WTC11 (cell line): ENCODE measurements at regions not wholly inside any gene's neighbourhood (a gene's known extent, or its start where the extent isn't known, plus 50 kb on each side); places are given as distances from the start of the nearest gene placed in this dataset.

Experiments
- ATAC-seq: fragments of 200-7000 bp; cut with Tn5 transposase; 2 replicates; pipeline ENCODE4 v1.10.0; 2021; ENCODE audit warnings: mild to moderate bottlenecking, moderate library complexity
- CTCF ChIA-PET: fragments of 300-600 bp; sonication (Branson Sonifier 250); formaldehyde crosslinking; loops from one replicate; lab custom pipeline; 2021; ENCODE audit warnings: antibody characterized with exemption; lab: Charles Lee
- POLR2A ChIA-PET: fragments of 350-600 bp; sonication (Branson Sonifier 250); formaldehyde crosslinking; loops from one replicate; lab custom pipeline; 2021; ENCODE audit warnings: antibody characterized with exemption; lab: Charles Lee
- DNase-seq: peaks from one replicate; pipeline ENCODE4 v3.0.0; 2021; ENCODE audit warnings: low spot score
- H3K27ac Mint-ChIP-seq: 2 replicates; pipeline ENCODE4 v1.8.0; 2021; ENCODE audit warnings: mixed read lengths
- H3K27me3 Mint-ChIP-seq: 2 replicates; pipeline ENCODE4 v1.8.0; 2021; ENCODE audit warnings: low read depth, mild to moderate bottlenecking, moderate library complexity, mixed read lengths
- H3K36me3 Mint-ChIP-seq: 2 replicates; pipeline ENCODE4 v1.8.0; 2021; ENCODE audit warnings: mixed read lengths
- H3K4me1 Mint-ChIP-seq: 2 replicates; pipeline ENCODE4 v1.8.0; 2022; ENCODE audit warnings: mixed read lengths
- H3K4me3 Mint-ChIP-seq: 2 replicates; pipeline ENCODE4 v1.8.0; 2021; ENCODE audit warnings: mild to moderate bottlenecking, moderate library complexity, mixed read lengths
- H3K9me3 Mint-ChIP-seq: 2 replicates; pipeline ENCODE4 v1.8.0; 2021; ENCODE audit warnings: mixed read lengths
- CREM ChIP-seq: sonication (generic); formaldehyde crosslinking; IDR thresholded peaks from 2 replicates; pipeline ENCODE4 v1.8.1; 2022; ENCODE audit warnings: mild to moderate bottlenecking, missing genetic modification reagents, moderate library complexity
- RELA ChIP-seq: sonication (generic); formaldehyde crosslinking; IDR thresholded peaks from 2 replicates; pipeline ENCODE4 v1.8.1; 2022; ENCODE audit warnings: missing genetic modification reagents, mild to moderate bottlenecking, borderline replicate concordance
- ZNF121 ChIP-seq: sonication (generic); formaldehyde crosslinking; IDR thresholded peaks from 2 replicates; pipeline ENCODE4 v1.8.0; 2023; ENCODE audit warnings: missing genetic modification reagents
- ZNF232 ChIP-seq: sonication (generic); formaldehyde crosslinking; IDR thresholded peaks from 2 replicates; pipeline ENCODE4 v1.8.0; 2022; ENCODE audit warnings: mild to moderate bottlenecking, missing genetic modification reagents
- TF ChIP-seq, protein P1 (sequence below): sonication (generic); formaldehyde crosslinking; IDR thresholded peaks from 2 replicates; pipeline ENCODE4 v1.8.0; 2022; ENCODE audit warnings: missing genetic modification reagents
- TF ChIP-seq, protein P2 (sequence below): sonication (generic); formaldehyde crosslinking; conservative IDR thresholded peaks from 2 replicates; pipeline ENCODE4 v1.8.1; 2023; ENCODE audit warnings: mild to moderate bottlenecking, low read depth, missing genetic modification reagents, moderate library complexity
- TF ChIP-seq, protein P3 (sequence below): fragments of 250-450 bp; sonication (Bioruptor Pico); IDR thresholded peaks from 2 replicates; pipeline ENCODE4 v1.8.0; 2021; ENCODE audit warnings: mild to moderate bottlenecking
- TF ChIP-seq, protein P4 (sequence below): sonication (generic); formaldehyde crosslinking; IDR thresholded peaks from 2 replicates; pipeline ENCODE4 v1.8.1; 2023; ENCODE audit warnings: mild to moderate bottlenecking, missing genetic modification reagents
- TF ChIP-seq, protein P5 (sequence below): fragments of 250-450 bp; sonication (Bioruptor Pico); IDR thresholded peaks from 2 replicates; pipeline ENCODE4 v1.9.0; 2021; ENCODE audit warnings: moderate library complexity, mild to moderate bottlenecking, inconsistent platforms, borderline replicate concordance
- TF ChIP-seq, protein P6 (sequence below): sonication (generic); formaldehyde crosslinking; IDR thresholded peaks from 2 replicates; pipeline ENCODE4 v1.8.1; 2023; ENCODE audit warnings: mild to moderate bottlenecking, missing genetic modification reagents, moderate library complexity
- TF ChIP-seq, protein P7 (sequence below): fragments of 250-450 bp; sonication (Bioruptor Pico); IDR thresholded peaks from 2 replicates; pipeline ENCODE4 v2.1.2; 2022; ENCODE audit warnings: mild to moderate bottlenecking, moderate library complexity
- TF ChIP-seq, protein P8 (sequence below): sonication (generic); formaldehyde crosslinking; IDR thresholded peaks from 2 replicates; pipeline ENCODE4 v1.8.1; 2022; ENCODE audit warnings: low read depth, missing genetic modification reagents, borderline replicate concordance
- TF ChIP-seq, protein P9 (sequence below): sonication (generic); formaldehyde crosslinking; conservative IDR thresholded peaks from 2 replicates; pipeline ENCODE4 v1.8.1; 2022; ENCODE audit warnings: mild to moderate bottlenecking, missing genetic modification reagents

DNA sequence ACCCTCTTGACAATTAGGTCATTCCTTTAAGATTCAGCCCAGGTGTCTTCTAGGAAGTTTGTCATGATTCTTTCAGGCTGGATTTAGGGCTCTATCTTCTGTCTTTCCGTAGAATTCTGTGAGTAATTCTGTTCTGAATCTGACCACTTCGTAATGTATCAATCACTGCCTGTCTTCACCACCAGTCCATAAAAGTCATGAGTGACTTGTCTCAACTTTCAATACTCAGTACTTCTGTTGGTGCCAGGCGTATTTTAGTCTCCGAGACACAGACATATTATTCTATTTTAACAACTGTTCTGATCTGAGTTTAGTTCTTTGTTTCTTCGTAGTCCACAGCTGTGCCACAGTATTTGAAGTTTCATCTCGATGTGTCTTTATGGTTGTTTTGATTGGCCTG is 310.7 kb downstream of the PPARGC1A start (continued):
- TF ChIP-seq, protein P1, sequence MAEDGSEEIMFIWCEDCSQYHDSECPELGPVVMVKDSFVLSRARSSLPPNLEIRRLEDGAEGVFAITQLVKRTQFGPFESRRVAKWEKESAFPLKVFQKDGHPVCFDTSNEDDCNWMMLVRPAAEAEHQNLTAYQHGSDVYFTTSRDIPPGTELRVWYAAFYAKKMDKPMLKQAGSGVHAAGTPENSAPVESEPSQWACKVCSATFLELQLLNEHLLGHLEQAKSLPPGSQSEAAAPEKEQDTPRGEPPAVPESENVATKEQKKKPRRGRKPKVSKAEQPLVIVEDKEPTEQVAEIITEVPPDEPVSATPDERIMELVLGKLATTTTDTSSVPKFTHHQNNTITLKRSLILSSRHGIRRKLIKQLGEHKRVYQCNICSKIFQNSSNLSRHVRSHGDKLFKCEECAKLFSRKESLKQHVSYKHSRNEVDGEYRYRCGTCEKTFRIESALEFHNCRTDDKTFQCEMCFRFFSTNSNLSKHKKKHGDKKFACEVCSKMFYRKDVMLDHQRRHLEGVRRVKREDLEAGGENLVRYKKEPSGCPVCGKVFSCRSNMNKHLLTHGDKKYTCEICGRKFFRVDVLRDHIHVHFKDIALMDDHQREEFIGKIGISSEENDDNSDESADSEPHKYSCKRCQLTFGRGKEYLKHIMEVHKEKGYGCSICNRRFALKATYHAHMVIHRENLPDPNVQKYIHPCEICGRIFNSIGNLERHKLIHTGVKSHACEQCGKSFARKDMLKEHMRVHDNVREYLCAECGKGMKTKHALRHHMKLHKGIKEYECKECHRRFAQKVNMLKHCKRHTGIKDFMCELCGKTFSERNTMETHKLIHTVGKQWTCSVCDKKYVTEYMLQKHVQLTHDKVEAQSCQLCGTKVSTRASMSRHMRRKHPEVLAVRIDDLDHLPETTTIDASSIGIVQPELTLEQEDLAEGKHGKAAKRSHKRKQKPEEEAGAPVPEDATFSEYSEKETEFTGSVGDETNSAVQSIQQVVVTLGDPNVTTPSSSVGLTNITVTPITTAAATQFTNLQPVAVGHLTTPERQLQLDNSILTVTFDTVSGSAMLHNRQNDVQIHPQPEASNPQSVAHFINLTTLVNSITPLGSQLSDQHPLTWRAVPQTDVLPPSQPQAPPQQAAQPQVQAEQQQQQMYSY (CRISPR knock-in tag): no peak
- no peak for TF ChIP-seq CREM (CRISPR knock-in tag)
- TF ChIP-seq, protein P2, sequence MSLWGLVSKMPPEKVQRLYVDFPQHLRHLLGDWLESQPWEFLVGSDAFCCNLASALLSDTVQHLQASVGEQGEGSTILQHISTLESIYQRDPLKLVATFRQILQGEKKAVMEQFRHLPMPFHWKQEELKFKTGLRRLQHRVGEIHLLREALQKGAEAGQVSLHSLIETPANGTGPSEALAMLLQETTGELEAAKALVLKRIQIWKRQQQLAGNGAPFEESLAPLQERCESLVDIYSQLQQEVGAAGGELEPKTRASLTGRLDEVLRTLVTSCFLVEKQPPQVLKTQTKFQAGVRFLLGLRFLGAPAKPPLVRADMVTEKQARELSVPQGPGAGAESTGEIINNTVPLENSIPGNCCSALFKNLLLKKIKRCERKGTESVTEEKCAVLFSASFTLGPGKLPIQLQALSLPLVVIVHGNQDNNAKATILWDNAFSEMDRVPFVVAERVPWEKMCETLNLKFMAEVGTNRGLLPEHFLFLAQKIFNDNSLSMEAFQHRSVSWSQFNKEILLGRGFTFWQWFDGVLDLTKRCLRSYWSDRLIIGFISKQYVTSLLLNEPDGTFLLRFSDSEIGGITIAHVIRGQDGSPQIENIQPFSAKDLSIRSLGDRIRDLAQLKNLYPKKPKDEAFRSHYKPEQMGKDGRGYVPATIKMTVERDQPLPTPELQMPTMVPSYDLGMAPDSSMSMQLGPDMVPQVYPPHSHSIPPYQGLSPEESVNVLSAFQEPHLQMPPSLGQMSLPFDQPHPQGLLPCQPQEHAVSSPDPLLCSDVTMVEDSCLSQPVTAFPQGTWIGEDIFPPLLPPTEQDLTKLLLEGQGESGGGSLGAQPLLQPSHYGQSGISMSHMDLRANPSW (CRISPR knock-in tag): no peak
- TF ChIP-seq, protein P3, sequence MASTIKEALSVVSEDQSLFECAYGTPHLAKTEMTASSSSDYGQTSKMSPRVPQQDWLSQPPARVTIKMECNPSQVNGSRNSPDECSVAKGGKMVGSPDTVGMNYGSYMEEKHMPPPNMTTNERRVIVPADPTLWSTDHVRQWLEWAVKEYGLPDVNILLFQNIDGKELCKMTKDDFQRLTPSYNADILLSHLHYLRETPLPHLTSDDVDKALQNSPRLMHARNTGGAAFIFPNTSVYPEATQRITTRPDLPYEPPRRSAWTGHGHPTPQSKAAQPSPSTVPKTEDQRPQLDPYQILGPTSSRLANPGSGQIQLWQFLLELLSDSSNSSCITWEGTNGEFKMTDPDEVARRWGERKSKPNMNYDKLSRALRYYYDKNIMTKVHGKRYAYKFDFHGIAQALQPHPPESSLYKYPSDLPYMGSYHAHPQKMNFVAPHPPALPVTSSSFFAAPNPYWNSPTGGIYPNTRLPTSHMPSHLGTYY (CRISPR knock-in tag): no peak

DNA sequence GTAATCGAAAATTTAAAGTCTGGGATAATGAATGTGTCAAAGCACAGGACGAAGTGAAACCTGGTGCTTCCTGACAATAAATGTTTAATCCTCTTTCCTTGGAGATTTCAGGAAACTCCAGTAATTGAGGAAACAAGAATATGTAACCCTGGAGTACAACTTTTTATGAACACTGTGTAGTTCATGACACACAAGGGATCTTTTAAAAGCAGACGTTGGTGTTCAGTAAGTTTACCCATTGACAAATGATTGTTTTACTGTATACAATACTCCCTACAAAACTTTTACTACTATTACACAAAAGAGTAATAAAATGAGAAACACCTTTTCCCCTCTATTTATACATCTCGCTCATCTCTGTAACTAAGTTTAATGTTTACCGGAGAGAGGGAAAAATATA is 312.4 kb downstream of the PPARGC1A start:
- CTCF ChIA-PET: no interaction called here
- Mint-ChIP-seq H3K36me3 (peaks cover 22% of the 10 kb centered on the region), H3K4me1 (peaks cover 29% of the 10 kb centered on the region), H3K4me3 (no peak overlapping the region), H3K27me3 (no peaks in the 10 kb centered on the region; the same call in 1 of the 2 replicates), H3K9me3 (peaks cover 22% of the 10 kb centered on the region), H3K27ac (no peak overlapping the region)
- DNase-seq (no peak), ATAC-seq (no peak)
- TF ChIP-seq, protein P4, sequence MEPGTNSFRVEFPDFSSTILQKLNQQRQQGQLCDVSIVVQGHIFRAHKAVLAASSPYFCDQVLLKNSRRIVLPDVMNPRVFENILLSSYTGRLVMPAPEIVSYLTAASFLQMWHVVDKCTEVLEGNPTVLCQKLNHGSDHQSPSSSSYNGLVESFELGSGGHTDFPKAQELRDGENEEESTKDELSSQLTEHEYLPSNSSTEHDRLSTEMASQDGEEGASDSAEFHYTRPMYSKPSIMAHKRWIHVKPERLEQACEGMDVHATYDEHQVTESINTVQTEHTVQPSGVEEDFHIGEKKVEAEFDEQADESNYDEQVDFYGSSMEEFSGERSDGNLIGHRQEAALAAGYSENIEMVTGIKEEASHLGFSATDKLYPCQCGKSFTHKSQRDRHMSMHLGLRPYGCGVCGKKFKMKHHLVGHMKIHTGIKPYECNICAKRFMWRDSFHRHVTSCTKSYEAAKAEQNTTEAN (CRISPR knock-in tag): no peak
- POLR2A ChIA-PET: no interaction called here

DNA sequence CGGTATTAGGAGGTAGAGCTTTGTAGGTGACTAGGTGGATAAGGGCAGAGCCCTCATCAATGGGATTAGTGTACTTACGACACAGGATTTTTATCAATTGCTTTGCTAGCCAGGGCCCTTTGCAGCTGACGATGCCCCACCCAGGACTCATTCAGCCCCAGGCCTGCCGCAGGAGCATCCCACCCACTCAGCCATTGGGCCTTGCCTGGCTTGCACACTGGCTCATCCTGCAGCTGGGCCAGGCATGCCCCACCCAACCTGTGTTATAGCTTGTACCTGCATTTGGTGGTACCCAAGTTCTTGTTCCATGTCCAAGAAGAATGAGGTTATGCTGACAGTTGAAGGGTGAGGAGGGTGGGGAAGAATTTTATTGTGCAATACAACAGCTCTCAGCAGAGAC is 317.5 kb downstream of the PPARGC1A start:
- TF ChIP-seq, protein P5, sequence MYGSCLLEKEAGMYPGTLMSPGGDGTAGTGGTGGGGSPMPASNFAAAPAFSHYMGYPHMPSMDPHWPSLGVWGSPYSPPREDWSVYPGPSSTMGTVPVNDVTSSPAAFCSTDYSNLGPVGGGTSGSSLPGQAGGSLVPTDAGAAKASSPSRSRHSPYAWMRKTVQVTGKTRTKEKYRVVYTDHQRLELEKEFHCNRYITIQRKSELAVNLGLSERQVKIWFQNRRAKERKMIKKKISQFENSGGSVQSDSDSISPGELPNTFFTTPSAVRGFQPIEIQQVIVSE (CRISPR knock-in tag): no peak
- TF ChIP-seq ZNF121 (no peak), RELA (CRISPR knock-in tag) (no peak), ZNF232 (CRISPR knock-in tag) (no peak)
- TF ChIP-seq, protein P6, sequence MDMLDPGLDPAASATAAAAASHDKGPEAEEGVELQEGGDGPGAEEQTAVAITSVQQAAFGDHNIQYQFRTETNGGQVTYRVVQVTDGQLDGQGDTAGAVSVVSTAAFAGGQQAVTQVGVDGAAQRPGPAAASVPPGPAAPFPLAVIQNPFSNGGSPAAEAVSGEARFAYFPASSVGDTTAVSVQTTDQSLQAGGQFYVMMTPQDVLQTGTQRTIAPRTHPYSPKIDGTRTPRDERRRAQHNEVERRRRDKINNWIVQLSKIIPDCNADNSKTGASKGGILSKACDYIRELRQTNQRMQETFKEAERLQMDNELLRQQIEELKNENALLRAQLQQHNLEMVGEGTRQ (CRISPR knock-in tag): no peak
- TF ChIP-seq, protein P7, sequence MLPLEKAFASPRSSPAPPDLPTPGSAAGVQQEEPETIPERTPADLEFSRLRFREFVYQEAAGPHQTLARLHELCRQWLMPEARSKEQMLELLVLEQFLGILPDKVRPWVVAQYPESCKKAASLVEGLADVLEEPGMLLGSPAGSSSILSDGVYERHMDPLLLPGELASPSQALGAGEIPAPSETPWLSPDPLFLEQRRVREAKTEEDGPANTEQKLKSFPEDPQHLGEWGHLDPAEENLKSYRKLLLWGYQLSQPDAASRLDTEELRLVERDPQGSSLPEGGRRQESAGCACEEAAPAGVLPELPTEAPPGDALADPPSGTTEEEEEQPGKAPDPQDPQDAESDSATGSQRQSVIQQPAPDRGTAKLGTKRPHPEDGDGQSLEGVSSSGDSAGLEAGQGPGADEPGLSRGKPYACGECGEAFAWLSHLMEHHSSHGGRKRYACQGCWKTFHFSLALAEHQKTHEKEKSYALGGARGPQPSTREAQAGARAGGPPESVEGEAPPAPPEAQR (CRISPR knock-in tag): no peak
- TF ChIP-seq, protein P8, sequence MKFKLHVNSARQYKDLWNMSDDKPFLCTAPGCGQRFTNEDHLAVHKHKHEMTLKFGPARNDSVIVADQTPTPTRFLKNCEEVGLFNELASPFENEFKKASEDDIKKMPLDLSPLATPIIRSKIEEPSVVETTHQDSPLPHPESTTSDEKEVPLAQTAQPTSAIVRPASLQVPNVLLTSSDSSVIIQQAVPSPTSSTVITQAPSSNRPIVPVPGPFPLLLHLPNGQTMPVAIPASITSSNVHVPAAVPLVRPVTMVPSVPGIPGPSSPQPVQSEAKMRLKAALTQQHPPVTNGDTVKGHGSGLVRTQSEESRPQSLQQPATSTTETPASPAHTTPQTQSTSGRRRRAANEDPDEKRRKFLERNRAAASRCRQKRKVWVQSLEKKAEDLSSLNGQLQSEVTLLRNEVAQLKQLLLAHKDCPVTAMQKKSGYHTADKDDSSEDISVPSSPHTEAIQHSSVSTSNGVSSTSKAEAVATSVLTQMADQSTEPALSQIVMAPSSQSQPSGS (CRISPR knock-in tag): no peak
- TF ChIP-seq, protein P9, sequence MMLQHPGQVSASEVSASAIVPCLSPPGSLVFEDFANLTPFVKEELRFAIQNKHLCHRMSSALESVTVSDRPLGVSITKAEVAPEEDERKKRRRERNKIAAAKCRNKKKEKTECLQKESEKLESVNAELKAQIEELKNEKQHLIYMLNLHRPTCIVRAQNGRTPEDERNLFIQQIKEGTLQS: no peak
- Mint-ChIP-seq H3K36me3 (peaks cover 27% of the 10 kb centered on the region), H3K4me1 (peaks cover 20% of the 10 kb centered on the region), H3K27me3 (no peaks in the 10 kb centered on the region; the same call in 1 of the 2 replicates), H3K4me3 (no peak overlapping the region), H3K9me3 (peaks cover 35% of the 10 kb centered on the region), H3K27ac (no peak overlapping the region)
- ATAC-seq (peak; percentile 30; the same call in 1 of the 2 replicates), DNase-seq (no peak)
- ChIA-PET CTCF (no interaction called here), POLR2A (no interaction called here)
